Middle frontal gyrus (tissue), 1 donor: ENCODE measurements at regions not wholly inside any gene's neighbourhood (a gene's known extent, or its start where the extent isn't known, plus 50 kb on each side); places are given as distances from the start of the nearest gene placed in this dataset.

Experiments used
- DNase-seq: peaks from one replicate; pipeline ENCODE4 v3.0.0-alpha.2; 2015; ENCODE audit warnings: low spot score; ENCODE audit errors: extremely low spot score

- DNase-seq: no peak
Measured at GRCh38 chr10:62653254-62653653, 151.3 kb upstream of the ADO start.

GRCh38 chr10:62654966-62655336 is 149.6 kb upstream of the ADO start:
- DNase-seq: no peak

- DNase-seq: no peak
Measured at GRCh38 chr10:62655337-62655994, 149.1 kb upstream of the ADO start.

DNA sequence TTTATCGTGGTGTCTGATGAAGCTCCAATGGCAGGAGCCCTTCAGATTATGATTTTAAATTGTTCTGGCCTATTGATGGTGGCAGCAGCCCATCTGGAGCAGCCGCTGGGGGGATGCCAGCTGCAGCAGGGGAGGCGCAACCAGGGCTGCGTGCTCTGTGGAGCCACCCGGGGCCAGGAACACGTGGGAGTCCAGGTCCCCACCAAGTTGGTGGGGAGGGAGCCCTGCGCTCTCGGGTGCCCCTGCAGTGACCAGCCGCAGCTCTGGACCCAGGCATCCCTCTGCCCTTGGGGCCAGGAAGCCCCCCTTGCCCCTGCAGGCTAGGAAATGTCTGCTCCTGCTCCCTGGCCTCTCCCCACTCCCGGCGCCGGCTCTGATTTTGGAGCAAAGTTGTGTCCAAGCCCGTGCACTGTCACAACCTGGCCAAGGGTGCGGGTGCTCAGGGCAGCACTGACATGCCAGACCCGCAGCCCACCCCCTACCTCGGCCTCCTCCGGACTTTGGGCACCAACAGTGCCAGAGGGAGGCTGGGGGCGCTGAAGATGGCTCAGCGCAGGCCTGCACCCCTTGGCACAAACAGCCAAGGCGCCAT is 147.2 kb upstream of the ADO start:
- DNase-seq: no peak

DNA sequence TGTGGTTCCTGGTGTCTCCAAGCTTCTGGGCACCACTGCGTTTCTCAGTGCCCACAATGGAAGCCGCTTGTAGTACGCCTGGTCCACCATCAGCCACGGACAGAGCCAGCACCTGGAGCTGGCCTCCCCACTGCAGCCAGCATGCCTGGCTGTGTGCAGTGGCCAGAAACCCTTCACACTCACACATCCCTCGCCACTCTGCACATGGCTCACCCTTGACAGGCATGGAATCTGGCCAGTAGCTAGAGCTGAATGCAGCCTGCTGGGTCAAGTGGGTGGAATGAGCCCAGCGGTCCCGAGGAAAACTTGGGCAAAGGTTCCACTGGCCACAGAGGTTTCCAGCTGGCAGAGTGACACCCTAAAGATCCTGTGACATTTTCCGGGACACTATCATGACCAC is 146.0 kb upstream of the ADO start:
- no peak for DNase-seq

- DNase-seq: no peak
Measured at GRCh38 chr10:62661143-62661542, 143.4 kb upstream of the ADO start.

- DNase-seq: no peak
Measured at GRCh38 chr10:62662486-62662885, 142.0 kb upstream of the ADO start.

GRCh38 chr10:62665771-62666170 is 138.7 kb upstream of the ADO start:
- DNase-seq: no peak

GRCh38 chr10:62666275-62666674 is 138.2 kb upstream of the ADO start:
- DNase-seq: no peak

- no peak for DNase-seq
Measured at GRCh38 chr10:62669341-62669740, 135.2 kb upstream of the ADO start.

DNA sequence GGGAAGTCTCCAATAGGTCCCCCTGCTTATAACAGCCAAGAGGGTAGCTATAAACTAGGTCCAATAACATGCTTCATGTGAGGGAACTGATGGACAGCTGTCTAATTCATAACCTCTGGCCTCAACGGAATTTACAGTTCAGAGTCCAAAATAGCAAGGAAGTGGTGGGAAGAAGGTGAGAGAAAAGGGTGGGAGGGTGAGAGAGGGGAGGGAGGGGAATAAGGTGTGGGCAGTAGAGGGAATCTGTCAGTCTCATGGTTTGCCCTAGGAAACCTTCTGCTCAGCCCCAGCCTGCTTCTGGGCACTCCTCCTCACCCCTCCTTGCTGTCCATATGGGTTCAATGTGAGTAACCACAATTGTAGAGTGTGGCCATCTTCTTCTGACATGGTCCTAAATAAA is 133.4 kb upstream of the ADO start:
- DNase-seq: no peak

- DNase-seq: no peak
Measured at GRCh38 chr10:62681211-62681940, 123.1 kb upstream of the ADO start.

- no peak for DNase-seq
Measured at GRCh38 chr10:62684911-62685310, 119.6 kb upstream of the ADO start.

GRCh38 chr10:62687230-62687748 is 117.2 kb upstream of the ADO start:
- no peak for DNase-seq

DNA sequence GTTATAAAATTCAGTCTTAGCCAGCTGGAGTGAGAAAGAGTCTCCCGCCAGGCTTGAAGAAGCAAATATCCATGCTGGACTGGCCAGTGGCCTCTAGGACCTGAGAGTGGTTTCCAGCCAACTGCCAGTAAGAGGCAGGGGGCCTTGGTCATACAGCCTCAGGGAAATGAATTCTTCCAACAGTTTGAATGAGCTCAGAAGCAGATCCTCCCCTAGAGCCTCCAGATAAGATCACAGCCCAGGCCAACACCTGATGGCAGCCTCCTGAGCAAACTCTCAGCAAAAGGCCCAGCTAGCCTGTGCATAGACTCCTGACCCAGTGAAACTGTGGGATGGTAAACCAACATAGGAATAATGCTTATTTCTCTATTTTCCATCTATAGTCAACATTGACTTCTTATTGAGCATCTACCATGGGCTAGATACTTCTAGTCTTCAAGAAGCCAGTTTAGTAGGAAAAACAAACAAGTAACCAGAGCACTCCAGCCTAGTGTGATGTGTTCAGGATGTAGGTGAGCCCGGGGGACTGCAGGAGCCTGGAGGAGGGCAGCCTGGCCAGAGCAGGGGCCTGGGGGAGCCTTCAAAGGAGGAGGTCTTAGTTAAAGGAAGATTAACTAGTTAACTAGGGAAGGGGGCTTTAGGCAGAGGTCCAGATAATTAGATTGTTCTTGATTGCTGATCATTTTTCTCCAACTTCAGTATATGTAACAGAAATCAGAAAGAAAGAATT is 115.4 kb upstream of the ADO start:
- DNase-seq: no peak

DNA sequence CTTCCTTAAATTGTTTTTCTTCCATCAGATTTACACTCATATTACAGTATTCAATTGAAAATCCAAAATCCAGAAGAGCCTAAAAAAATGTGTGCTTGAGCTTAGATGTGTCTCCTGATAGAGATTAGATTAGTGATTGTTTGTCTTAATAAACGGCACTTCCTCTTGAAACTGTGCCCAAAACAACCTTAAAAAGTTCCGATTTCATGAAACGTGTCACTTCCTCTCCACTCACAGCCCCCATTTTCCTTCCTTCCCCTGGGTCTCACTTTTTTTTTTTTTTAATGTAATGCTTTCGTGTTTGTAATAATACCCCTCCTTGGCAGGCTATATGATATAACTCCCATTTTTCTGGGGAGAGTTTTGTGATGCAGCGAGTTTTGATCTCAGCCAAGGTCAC is 114.8 kb upstream of the ADO start:
- DNase-seq: no peak

GRCh38 chr10:62690703-62691102 is 113.8 kb upstream of the ADO start:
- no peak for DNase-seq

GRCh38 chr10:62691336-62691735 is 113.2 kb upstream of the ADO start:
- DNase-seq: no peak

GRCh38 chr10:62692085-62692484 is 112.4 kb upstream of the ADO start:
- no peak for DNase-seq

DNA sequence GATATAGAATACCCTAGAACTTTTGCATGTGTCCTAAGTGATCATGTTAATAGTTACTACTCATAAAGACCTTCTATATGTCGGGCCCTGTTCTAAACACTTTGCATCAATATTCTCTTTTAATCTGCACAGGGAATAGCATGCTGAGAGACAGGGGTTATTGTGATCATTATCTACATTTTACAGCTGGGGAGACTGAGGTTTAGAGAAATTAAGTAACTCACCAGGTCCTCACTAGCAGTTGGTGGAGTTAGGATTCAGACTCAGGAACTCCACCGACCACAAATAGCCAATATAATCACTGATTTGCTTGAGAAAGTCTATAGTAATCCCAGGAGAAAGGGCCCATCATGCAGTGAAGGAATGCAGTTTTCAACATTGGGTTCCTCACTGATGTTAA is 111.2 kb upstream of the ADO start:
- no peak for DNase-seq

GRCh38 chr10:62694537-62695126 is 109.9 kb upstream of the ADO start:
- DNase-seq: no peak

DNA sequence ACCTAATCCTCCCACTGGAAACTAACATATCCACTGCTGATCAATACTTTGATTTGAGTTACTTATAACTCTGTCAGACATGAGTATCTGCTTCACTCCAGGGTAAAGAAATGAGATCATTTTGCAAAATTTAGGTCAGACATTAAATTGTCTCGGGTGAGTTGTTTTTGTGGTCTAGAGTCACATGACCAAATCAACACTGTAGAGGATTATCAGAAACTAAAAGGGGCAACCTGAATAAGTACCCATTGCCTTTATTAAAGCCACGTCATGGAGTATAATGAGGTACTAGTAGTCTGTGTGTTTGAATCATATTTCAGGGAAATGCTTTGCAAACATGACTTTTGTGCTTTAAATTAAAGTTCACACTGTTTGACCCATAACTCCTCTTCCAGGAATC is 107.7 kb upstream of the ADO start:
- DNase-seq: no peak
